HT1080 (cell line): ENCODE measurements at regions not wholly inside any gene's neighbourhood (a gene's known extent, or its start where the extent isn't known, plus 50 kb on each side); places are given as distances from the start of the nearest gene placed in this dataset.

Experiments
- DNase-seq: peaks from one replicate; pipeline ENCODE4 v3.0.0-alpha.2; 2015; ENCODE audit warnings: low read depth

- no peak for DNase-seq
Measured at GRCh38 chr14:98070536-98070935, 1201.5 kb downstream of the BCL11B start.

- no peak for DNase-seq
Measured at GRCh38 chr14:98074111-98074510, 1197.9 kb downstream of the BCL11B start.

- DNase-seq, result no peak
Measured at GRCh38 chr14:98077176-98077575, 1194.8 kb downstream of the BCL11B start.

- DNase-seq, result no peak
Measured at GRCh38 chr14:98082833-98083232, 1189.2 kb downstream of the BCL11B start.

GRCh38 chr14:98085751-98086150, 1186.2 kb downstream of the BCL11B start:
- no peak for DNase-seq

- DNase-seq, result no peak
Measured at GRCh38 chr14:98093111-98093510, 1178.9 kb downstream of the BCL11B start.

GRCh38 chr14:98099527-98099926, 1172.5 kb downstream of the BCL11B start:
- DNase-seq, result peak; percentile 44

- no peak for DNase-seq
Measured at GRCh38 chr14:98101323-98101722, 1170.7 kb downstream of the BCL11B start.

- DNase-seq, result no peak
Measured at GRCh38 chr14:98103705-98104104, 1168.3 kb downstream of the BCL11B start.

GRCh38 chr14:98109326-98109725, 1162.7 kb downstream of the BCL11B start:
- no peak for DNase-seq

- peak; percentile 8 for DNase-seq
Measured at GRCh38 chr14:98112194-98112780, 1159.7 kb downstream of the BCL11B start.

- peak; percentile 62 for DNase-seq
Measured at GRCh38 chr14:98114122-98114895, 1157.7 kb downstream of the BCL11B start.

- no peak for DNase-seq
Measured at GRCh38 chr14:98114946-98115345, 1157.1 kb downstream of the BCL11B start.

- DNase-seq, result no peak
Measured at GRCh38 chr14:98118749-98119148, 1153.2 kb downstream of the BCL11B start.

- DNase-seq, result no peak
Measured at GRCh38 chr14:98119739-98120138, 1152.3 kb downstream of the BCL11B start.

GRCh38 chr14:98120831-98121464, 1151.0 kb downstream of the BCL11B start:
- peak; percentile 12 for DNase-seq

GRCh38 chr14:98122527-98122926, 1149.5 kb downstream of the BCL11B start:
- DNase-seq, result no peak

GRCh38 chr14:98130691-98131090, 1141.3 kb downstream of the BCL11B start:
- no peak for DNase-seq

- peak; percentile 11 for DNase-seq
Measured at GRCh38 chr14:98131406-98131805, 1140.6 kb downstream of the BCL11B start.

GRCh38 chr14:98133806-98134205, 1138.2 kb downstream of the BCL11B start:
- no peak for DNase-seq

GRCh38 chr14:98136012-98136789, 1135.8 kb downstream of the BCL11B start:
- no peak for DNase-seq
